ENCODE measurements at regions not wholly inside any gene's neighbourhood (a gene's known extent, or its start where the extent isn't known, plus 50 kb on each side); places are given as distances from the start of the nearest gene placed in this dataset.
A peak's percentile ranks its signal among the peaks of the same experiment; 100 is the strongest.
"Not testable (repeated sequence)": the region's sequence is repeated elsewhere in the genome, so short reads cannot be mapped to it uniquely, and the experiment has no call there.

DNA sequence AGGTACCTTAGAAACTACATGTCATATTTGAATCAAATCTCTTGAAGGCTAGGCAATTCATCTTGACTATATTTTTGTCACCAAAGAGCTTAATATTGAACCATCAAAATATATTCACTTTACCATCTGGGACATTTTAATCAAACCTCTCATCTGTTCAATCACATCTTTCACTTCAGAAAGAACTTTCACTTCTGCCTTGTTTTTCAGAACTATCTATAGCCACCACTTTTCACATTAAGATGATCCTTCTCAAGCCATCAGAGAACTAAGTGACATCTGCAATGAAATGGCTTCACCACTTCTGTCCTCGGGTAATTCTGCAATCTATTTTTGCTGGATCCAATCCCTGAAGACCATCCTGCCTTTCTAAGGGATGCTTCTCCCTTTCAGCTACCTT lies 57.8 kb downstream of the OR2B2 start:
- no peak for DNase-seq

DNA sequence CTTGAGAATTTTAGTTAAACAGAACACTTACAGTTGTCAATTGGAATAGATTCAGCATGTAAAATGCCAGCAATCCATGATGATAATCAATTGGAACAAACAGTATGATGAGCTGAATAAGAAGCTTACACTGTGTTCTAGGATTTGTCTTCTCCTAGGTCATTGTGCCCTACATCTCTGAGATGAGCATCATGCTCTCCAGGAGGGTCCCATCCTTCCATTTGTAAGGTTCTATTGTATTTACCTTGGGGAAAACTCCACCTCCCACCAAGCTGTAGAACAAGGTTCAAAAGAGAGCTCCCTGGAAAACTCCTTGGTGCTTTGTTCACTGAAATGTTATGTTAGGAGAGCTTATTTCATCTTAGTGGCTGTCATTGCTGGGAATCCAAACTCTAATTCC lies 60.8 kb downstream of the OR2B2 start:
- DNase-seq: no peak

DNA sequence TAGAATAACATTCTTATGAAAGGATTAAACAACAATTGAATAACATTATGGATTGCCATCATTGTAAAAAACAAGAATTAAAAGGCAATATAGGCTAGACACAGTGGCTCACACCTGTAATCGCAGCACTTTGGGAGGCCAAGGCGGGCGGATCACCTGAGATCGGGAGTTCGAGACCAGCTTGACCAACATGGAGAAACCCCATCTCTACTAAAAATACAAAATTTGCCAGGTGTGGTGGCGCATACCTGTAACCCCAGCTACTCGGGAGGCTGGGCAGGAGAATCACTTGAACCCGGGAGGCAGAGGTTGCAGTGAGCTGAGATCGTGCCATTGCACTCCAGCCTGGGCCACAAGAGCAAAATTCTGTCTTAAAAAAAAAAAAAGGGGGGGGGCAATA lies 63.2 kb downstream of the OR2B2 start:
- not testable (repeated sequence) for DNase-seq

DNA sequence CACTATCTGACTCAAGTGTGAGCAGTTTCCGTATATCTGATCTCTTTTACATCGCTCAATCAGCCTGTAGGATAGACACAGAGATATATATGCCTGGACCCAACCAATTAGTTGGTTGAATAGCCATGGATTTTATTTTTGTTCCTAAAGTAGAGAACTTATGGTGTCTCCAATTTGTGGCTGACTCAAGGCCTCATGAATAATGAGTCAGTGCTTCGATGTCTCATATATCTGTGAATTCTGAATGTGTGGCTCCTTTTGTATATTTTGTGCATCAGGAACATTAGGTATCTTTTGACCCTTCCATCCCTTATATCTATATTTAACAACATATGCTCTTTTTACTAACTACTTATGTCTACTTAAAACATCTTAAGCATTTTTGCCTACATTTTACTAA lies 64.5 kb downstream of the OR2B2 start:
- no peak for DNase-seq

DNA sequence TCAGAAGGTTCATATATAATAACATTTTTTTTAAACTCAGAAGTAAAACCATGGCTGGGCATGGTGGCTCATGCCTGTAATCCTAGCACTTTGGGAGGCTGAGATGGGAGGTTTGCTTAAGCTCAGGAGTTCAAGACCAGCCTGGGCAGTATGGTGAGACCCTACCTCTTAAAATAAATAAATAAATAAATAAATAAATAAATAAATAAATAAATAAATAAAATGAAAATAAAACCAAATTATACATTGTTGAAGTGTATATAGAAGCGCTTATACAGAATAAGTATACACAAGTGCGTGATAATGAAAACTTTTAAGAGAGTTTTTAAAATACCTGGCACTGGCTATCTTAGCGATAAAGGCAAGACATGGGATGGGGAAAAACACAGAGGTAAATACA lies 71.6 kb downstream of the OR2B2 start:
- DNase-seq: no peak

DNA sequence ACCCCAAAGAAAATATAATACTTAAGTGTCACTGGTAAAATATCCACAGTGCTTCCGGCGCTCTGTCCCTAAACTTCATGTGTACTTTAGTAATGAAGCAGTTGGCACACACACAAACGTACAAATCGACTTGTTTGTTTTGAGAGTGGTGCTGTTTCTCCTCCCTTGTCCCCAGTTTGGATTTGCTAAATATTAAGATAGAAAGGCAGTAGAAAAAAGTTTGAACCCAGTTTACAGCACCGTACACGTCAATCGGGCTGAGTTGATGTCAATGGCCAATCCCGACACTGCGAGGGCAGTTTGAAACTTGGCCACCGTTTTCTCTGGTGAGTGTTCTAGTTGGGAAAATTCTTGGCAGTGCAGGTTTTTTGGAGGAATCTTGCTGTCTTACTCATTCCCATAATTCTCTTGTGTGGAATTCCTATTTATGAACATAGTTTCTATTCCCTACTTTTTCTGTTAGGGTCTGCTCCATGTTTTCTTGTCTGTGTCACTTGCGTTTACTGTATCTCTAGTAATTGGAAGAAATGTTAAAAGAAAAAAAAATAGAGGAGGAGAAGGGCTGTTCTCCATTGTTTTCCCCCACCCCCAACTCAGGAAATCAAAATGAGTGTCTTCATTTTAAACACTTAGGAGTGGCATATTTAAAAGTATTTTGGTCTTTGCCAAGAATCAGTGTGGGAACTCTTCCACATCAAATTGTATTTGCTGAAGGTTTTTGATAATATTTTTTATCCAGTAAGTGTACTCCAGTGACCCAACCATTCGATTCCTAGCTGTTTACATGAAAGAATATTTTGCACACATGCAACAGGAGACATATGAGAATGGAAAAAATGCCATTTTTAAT lies 72.3 kb downstream of the OR2B2 start:
- DNase-seq: peak in 1 of 51 donors; percentile 28

DNA sequence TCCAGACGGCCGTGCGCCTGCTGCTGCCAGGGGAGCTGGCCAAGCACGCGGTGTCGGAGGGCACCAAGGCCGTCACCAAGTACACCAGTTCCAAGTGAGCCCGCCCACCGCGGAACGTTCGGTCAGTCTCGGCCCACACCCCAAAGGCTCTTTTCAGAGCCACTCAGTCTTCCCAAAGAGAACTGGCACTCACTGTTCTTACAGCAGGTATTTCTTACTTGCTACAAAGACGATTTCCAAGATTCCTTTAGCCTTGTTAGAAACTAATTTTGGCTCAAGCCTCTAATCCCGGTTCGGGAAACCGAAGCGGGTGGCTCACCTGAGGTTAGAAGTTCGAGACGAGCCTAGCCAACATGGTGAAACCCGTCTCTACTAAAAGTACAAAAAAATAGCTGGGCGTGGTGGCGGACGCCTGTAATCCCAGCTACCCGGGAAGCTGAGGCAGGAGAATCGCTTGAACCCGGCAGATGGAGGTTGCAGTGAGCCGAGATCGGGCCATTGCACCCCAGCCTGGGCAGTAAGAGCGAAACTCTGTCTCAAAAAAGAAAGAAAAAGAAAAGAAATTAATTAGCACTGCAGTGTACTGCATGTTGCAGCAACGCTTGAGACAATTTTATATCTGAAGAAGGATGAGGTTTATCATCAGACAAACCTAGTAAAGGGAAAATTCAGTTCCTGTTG lies 73.1 kb downstream of the OR2B2 start:
- DNase-seq: peak in 7 of 51 donors; percentile 15 to 61 (median 32)

DNA sequence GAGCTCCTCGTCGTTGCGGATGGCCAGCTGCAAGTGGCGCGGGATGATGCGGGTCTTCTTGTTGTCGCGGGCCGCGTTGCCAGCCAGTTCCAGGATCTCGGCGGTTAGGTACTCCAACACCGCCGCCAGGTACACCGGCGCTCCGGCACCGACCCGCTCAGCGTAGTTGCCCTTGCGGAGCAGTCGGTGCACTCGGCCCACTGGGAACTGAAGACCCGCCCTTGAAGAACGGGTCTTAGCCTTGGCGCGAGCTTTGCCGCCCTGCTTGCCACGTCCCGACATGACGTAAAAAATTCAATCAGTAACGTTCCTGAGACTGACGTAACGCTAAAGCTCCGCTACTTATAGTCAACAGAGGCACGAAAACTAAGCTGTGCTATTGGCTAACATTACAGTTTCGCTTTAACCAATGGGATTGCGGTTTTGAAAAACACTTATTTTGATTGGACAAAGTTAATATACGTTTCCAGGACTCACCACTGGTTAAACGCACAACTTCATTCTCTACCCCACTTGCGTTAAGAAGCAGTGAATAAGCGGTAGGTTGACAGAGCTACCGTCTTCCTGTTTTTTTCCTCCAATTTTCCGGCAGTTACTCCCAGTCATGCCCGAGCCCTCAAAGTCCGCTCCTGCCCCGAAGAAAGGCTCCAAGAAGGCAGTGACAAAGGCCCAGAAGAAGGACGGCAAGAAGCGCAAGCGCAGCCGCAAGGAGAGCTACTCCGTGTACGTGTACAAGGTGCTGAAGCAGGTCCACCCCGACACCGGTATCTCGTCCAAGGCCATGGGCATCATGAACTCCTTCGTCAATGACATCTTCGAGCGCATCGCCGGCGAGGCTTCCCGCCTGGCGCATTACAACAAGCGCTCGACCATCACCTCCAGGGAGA lies 73.9 kb downstream of the OR2B2 start:
- peak in 32 of 51 donors; percentile 3 to 92 (median 42) for DNase-seq

DNA sequence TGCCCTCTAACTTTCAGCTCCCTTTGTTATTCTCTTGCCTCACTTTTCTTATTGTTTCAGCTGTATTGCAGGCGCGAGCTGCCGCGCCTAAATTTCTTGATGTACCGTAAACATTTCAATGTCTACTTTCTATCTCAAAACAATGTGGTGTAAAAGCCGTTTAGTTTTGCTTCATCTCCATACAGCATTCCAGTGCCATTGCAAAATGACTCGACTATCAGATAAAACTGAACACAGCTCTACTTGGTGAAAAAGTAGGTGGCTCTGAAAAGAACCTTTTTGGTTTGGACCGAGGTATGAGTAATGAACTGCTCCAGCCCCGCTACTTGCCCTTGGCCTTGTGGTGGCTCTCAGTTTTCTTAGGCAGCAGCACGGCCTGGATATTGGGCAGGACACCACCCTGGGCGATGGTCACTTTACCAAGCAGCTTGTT lies 74.6 kb downstream of the OR2B2 start:
- DNase-seq: no peak

DNA sequence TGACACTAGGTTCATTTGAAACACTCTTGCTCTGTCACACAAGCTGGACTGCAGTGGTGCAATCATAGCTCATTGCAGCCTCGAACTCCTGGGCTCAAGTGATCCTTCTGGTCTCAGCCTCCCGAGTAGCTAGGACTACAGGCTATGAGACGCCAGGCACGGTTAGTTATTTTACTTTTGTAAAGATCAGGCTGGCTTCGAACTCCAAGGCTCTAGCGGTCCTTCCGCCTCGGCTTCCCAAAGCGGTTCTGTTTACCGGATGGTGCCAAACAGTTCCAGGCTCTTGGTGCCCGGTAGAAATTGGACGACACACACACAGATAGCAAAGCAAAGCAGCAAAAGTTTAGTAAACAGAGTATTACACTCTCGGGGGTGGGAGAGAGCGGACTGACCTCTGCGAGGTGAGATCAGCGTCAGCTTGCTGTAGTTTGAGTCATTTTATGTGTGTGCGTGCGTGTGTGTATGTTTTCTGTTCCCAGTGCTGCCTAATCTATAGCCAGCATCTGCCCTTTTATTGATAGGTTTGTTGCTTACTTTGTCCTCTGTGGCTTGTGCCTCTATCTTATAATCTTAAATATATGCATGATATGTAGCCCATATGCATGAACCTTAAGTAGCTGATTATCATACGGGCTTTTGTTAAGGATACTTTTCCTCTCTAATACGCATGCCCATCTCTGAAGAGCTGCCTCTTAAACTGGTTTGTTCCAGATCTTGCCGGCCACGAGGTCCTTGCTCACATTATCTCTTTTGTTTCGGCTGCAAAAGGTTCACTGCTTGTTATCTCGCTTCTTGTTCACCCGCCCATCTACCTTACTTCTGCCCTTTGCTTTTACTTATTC lies 75.2 kb downstream of the OR2B2 start:
- peak in 7 of 51 donors; percentile 5 to 52 (median 18) for DNase-seq

DNA sequence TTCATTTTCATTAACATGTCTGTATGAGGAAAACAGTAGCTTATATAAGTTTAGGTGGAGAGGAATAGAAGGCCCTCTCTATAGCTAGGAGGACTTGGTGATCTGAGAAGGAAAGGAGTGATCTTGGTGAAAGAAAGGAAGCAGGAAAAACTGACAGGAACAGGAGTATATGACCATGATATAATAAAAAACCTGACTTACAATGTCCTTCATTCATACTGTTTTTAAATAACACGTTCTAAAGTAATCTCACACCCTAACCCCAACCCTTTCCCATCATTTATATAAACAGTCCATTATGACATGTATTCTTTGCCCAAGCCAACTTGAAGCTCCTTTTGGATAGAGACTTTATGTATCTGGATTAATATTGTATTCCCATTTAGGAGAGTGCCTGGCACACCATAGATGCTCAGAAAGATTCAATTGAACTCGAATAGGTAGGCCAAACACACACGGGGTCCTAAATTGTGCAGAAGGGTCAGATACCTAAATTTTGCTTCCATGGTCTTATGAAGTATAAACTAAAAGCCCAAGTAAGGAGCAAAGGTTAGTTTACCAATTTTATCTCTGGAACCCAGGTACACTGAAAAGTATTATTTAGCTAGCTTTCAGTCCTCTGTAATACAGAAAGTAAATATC lies 75.9 kb downstream of the OR2B2 start:
- DNase-seq: no peak

DNA sequence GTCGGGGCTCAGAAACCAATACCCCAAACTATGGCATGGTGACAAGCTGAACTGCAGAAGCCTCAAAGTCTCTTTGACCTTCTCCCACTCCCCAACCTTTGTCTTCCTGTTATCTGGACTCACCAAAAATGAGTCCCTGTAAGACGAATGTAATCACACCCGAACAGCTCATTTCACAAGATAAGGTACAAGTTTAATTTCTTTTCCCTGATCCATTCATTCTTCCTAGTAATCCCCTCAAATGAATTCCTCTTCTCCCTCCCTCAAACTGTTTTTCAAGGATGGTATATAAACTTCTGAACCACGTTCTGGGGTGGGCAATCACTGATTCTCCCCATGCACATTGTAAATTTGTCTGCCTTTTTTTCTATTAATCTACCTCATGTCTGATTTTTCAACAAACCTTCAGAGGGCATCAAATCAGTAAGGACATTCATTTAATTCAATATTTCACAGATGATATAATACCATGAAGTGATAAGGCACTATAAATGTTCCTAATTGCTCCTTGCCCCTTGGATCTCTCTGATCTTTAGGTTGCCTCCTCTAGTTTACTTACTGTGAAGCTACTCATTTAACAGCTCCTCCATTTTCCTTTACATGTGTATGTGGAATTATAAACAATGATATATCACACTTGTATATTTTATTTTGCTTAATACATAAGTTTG lies 77.2 kb downstream of the OR2B2 start:
- no peak for DNase-seq

DNA sequence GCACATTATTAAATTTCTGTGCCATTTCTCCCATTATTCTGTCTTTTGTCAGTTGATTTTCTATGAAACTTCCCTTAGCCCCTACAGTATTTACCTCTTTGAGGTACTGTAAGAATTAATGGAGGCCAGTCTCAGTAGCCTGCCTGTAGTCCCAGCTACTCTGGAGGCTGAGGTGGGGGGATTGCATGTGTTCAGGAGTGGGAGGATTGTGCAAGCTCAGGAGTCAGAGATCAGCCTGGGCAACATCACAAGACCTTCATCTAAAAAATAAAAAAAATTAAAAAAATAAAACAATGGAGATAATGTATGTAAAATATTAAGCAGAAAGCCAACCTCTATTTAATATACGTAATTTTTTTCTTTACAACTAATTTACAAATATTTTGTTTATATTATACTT lies 77.8 kb downstream of the OR2B2 start:
- no peak for DNase-seq

DNA sequence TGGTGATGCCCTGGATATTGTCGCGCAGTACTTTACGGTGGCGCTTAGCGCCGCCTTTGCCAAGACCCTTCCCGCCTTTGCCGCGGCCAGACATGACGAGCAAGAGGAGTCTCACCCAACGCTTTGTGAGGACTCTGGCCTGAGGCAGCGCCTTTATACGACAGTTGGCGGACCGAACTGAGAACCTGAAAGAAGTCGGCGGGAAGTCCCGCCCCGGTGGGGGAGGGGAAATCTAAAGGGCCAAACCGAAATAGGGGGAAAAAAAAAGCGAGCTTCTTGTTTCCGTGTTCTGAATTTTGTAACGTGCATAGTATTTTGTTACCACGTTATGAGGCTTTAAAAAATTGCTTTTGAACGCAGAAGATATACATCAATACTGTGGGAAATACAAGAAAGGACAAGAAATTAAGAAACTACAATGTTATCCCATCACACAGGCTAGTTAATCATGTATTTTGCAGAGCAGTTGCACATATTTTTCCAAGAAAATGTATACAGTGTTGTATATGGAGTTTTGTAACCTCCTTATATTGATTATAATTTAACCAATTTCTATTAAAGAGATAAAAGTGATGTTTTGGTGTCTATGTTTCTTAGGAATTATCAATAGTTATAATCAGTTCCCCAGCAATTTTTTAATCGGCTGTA lies 80.6 kb downstream of the OR2B2 start:
- peak in 11 of 51 donors; percentile 4 to 33 (median 19) for DNase-seq

DNA sequence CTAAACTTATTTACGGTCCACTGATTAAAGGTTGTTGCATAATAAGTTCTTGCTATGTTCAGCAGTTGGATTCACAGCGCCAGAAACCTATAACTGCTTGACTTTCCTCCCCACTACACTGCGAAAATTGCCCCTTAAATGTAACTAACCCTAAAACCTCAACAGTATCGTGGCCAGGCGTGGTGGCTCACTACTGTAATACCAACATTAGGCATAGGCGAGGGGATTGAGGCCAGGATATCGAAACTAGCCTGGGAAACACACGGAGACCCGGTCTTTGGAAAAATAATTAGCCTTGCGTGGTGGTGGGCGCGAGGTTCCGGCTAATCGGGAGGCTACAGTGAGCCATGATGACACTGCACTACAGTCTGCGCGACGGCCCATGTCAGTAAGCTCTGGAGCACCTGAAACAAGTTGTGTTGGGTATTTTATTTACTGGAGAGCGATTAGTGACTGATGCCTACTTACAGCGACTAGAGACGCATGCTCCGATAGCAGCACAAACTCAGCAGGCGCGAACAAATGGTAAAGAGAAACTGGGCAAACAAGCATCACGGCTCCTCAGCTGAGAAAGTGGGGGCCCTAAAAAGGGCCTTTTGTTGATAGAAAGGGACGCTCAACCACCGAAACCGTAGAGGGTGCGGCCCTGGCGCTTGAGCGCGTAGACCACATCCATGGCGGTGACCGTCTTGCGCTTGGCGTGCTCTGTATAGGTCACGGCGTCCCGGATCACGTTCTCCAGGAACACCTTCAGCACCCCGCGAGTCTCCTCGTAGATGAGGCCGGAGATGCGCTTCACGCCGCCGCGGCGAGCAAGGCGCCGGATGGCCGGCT lies 81.4 kb downstream of the OR2B2 start:
- peak in 1 of 51 donors; percentile 26 for DNase-seq

DNA sequence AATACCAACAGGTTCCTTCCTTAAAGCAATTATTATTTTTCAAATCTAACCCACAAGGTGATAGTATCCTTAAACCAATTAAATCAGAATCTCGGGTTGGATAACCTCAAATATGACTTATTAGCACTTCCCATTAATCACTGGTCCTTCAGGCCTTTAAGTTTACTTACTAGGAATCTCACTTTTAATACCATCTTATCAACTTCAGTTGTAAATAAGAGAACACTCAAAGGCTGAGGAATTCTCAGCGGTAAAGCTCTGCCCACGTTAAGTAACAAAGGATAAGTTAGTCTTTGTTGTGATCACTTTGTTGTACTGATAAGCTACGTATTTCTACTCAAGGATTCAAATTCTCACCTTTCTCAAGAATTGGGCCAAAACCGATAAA lies 82.0 kb downstream of the OR2B2 start:
- DNase-seq: no peak

DNA sequence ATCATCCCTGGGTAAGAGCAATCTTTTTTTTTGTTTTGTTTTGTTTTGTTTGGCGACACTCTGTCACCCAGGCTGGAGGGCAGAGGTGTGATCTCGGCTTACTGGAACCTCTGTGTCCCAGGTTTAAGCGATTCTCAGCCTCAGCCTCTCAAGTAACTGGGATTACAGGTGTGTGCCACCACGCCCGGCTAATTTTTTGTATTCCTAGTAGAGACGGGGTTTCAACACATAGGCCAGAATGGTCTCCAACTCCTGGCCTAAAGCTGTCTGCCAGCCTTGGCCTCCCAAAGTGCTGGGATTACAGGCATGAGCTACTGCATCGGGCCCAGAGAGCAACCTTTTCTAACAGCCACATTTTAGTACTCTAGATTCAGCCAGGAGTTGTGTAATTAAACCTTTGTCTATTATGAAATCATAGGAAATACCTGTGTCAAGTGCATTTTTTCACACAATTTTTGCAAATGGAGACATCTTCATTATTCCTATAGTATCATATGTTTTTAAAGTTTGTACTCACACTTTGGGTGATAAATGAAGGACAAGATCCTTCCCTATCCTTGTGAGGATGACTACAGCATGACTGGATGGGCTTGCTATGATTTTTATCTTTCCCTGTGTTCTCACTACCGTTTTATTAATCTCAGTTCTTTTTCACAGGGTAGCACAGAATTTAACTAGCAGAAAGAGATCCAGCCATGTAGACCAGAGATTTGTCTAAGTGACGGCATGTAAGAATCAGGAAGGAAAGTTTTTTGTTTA lies 82.6 kb downstream of the OR2B2 start:
- DNase-seq: no peak

DNA sequence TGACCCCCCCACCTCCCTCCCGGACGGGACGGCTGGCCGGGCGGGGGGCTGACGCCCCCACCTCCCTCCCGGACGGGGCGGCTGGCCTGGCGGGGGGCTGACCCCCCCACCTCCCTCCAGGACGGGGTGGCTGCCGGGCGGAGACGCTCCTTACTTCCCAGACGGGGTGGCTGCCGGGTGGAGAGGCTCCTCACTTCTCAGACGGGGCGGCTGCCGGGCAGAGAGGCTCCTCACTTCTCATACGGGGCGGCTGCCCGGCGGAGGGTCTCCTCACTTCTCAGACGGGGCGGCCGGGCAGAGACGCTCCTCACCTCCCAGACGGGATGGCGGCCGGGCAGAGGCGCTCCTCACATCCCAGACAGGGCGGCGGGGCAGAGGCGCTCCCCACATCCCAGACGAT lies 84.7 kb downstream of the OR2B2 start:
- not testable (repeated sequence) for DNase-seq

All from hypothalamus (tissue), 51 donors.